ENCODE measurements at regions not wholly inside any gene's neighbourhood (a gene's known extent, or its start where the extent isn't known, plus 50 kb on each side); places are given as distances from the start of the nearest gene placed in this dataset.
A peak's percentile ranks its signal among the peaks of the same experiment; 100 is the strongest.

DNA sequence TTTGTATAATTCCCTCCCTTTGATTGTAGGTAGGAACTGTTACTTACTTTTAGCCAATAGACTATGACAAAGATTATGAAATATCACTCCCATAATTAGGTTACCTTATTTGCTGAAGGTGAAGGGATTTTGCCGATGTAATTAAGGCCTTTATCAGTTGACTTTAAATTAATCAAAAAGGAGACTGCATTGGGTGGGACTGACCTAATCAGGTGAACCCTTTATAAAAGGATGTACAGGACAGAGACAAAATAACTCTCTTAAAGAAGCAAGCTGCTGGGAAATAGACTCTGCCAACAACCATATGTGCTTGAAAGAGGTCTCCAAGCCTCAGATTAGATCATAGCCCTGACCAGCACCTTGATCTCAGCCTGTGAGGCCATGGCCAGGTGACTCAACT, 167.6 kb downstream of the SOX3 start:
- Histone ChIP-seq H3K27ac (ENCODE audit: low read depth, low read length) (no peak overlapping the region), H3K9ac (ENCODE audit: extremely low read depth, low read length, poor library complexity, severe bottlenecking) (no peak overlapping the region), H3K9me3 (ENCODE audit: control insufficient read depth, low read length) (no peaks in the 10 kb centered on the region), H3K4me1 (ENCODE audit: control insufficient read depth, insufficient read depth, low read length) (no peaks in the 10 kb centered on the region), H3K27me3 (ENCODE audit: control insufficient read depth, insufficient read depth, low read length, poor library complexity, severe bottlenecking) (no peaks in the 10 kb centered on the region), H3K4me3 (ENCODE audit: low read length) (no peak overlapping the region), H3K36me3 (ENCODE audit: control insufficient read depth, insufficient read depth, low read length) (no peaks in the 10 kb centered on the region)
- Mint-ChIP-seq H3K4me3 (no peak overlapping the region), H3K9me3 (no peaks in the 10 kb centered on the region), H3K4me1 (no peaks in the 10 kb centered on the region), H3K36me3 (ENCODE audit: low read depth) (no peaks in the 10 kb centered on the region), H3K27ac (no peak overlapping the region), H3K27me3 (ENCODE audit: insufficient read depth) (peaks cover 26% of the 10 kb centered on the region)
- DNase-seq: no peak
- 100% methylated on average over 1 of the region's 1 CpG for WGBS, 2 experiments (ENCODE audit: insufficient coverage in 1 of 2, insufficient read length in 1 of 2)
- TF ChIP-seq, protein P1, sequence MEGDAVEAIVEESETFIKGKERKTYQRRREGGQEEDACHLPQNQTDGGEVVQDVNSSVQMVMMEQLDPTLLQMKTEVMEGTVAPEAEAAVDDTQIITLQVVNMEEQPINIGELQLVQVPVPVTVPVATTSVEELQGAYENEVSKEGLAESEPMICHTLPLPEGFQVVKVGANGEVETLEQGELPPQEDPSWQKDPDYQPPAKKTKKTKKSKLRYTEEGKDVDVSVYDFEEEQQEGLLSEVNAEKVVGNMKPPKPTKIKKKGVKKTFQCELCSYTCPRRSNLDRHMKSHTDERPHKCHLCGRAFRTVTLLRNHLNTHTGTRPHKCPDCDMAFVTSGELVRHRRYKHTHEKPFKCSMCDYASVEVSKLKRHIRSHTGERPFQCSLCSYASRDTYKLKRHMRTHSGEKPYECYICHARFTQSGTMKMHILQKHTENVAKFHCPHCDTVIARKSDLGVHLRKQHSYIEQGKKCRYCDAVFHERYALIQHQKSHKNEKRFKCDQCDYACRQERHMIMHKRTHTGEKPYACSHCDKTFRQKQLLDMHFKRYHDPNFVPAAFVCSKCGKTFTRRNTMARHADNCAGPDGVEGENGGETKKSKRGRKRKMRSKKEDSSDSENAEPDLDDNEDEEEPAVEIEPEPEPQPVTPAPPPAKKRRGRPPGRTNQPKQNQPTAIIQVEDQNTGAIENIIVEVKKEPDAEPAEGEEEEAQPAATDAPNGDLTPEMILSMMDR (conservative IDR thresholded peaks at IDR 0.05): no peak

DNA sequence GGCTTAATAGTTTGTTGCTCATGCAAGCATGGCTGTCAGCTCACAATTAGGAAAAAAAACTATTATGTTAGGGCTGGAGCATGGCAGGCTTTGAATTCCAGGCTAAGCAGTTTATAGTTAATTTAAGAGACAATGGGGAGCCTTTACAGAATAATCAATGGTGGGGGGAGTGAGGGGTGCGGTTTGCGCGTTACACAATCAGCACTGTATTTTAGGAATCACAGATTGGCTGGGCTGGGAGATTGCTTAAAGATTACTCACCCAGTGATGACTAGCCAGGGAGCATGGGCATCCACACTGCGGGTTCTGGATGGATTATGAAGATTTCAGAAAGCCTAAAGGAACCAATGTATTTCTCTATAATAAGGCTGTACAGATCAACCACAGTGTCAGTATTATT, 186.6 kb downstream of the SOX3 start:
- H3K4me1 ChIP-seq (ENCODE audit: control insufficient read depth, insufficient read depth, low read length): no peaks in the 10 kb centered on the region

DNA sequence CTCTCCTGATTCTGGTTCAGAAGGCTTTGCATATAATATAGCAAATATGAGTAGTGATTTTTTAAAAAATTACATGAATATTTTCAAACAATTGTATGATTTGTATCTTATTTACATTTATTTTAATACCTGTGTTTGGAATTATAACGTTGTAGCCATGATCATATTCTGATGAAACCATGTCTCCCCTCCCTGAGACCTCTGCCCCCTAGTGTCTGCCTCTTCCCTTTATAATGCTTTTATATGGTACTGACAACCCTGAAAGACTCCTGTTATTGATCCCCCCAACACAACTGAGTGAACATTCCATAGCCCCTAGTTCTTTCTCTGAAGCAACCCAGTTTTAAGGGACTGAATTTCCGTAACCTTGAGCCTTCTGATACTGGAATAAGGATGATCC, 187.4 kb downstream of the SOX3 start:
- no peaks in the 10 kb centered on the region for H3K9me3 ChIP-seq (ENCODE audit: control insufficient read depth, low read length)
- Mint-ChIP-seq H3K36me3 (ENCODE audit: low read depth) (no peaks in the 10 kb centered on the region), H3K9me3 (peaks cover 2% of the 10 kb centered on the region), H3K4me1 (peaks cover 4% of the 10 kb centered on the region), H3K27me3 (ENCODE audit: insufficient read depth) (no peaks in the 10 kb centered on the region), H3K4me3 (no peak overlapping the region), H3K27ac (no peak overlapping the region)
- 86% methylated on average over 2 of the region's 2 CpGs; no CpG with 5 or more reads in 1 of the 2 experiments for WGBS, 2 experiments (ENCODE audit: insufficient coverage in 1 of 2, insufficient read length in 1 of 2)
- no peaks in the 10 kb centered on the region for H3K4me1 ChIP-seq (ENCODE audit: control insufficient read depth, insufficient read depth, low read length)
- no peaks in the 10 kb centered on the region for H3K36me3 ChIP-seq (ENCODE audit: control insufficient read depth, insufficient read depth, low read length)
- TF ChIP-seq, protein P1 (conservative IDR thresholded peaks at IDR 0.05): peak; percentile 76
- no peak overlapping the region for H3K27ac ChIP-seq (ENCODE audit: low read depth, low read length)
- H3K4me3 ChIP-seq (ENCODE audit: low read length): no peak overlapping the region
- DNase-seq: no peak
- no peaks in the 10 kb centered on the region for H3K27me3 ChIP-seq (ENCODE audit: control insufficient read depth, insufficient read depth, low read length, poor library complexity, severe bottlenecking)
- no peak overlapping the region for H3K9ac ChIP-seq (ENCODE audit: extremely low read depth, low read length, poor library complexity, severe bottlenecking)

More for the DNA sequence above, 186.6 kb downstream of the SOX3 start:
- H3K36me3 ChIP-seq (ENCODE audit: control insufficient read depth, insufficient read depth, low read length): no peaks in the 10 kb centered on the region
- H3K27me3 ChIP-seq (ENCODE audit: control insufficient read depth, insufficient read depth, low read length, poor library complexity, severe bottlenecking): no peaks in the 10 kb centered on the region
- H3K9me3 ChIP-seq (ENCODE audit: control insufficient read depth, low read length): no peaks in the 10 kb centered on the region
- TF ChIP-seq, protein P1 (conservative IDR thresholded peaks at IDR 0.05): no peak
- Mint-ChIP-seq H3K36me3 (ENCODE audit: low read depth) (no peaks in the 10 kb centered on the region), H3K27ac (no peak overlapping the region), H3K9me3 (peaks cover 2% of the 10 kb centered on the region), H3K4me1 (peaks cover 4% of the 10 kb centered on the region), H3K27me3 (ENCODE audit: insufficient read depth) (no peaks in the 10 kb centered on the region), H3K4me3 (no peak overlapping the region)
- H3K9ac ChIP-seq (ENCODE audit: extremely low read depth, low read length, poor library complexity, severe bottlenecking): no peak overlapping the region
- H3K4me3 ChIP-seq (ENCODE audit: low read length): no peak overlapping the region
- no peak for DNase-seq
- WGBS, 2 experiments (ENCODE audit: insufficient coverage in 1 of 2, insufficient read length in 1 of 2): 92 to 96% methylated on average over 3 to 4 of the region's 4 CpGs
- no peak overlapping the region for H3K27ac ChIP-seq (ENCODE audit: low read depth, low read length)

Data from endodermal cell (in vitro differentiated cells).